CD1c-positive myeloid dendritic cell (primary cell): ENCODE measurements at regions not wholly inside any gene's neighbourhood (a gene's known extent, or its start where the extent isn't known, plus 50 kb on each side); places are given as distances from the start of the nearest gene placed in this dataset.
"Not testable (repeated sequence)": the region's sequence is repeated elsewhere in the genome, so short reads cannot be mapped to it uniquely, and the experiment has no call there.

Experiments
- DNase-seq: peaks from one replicate; pipeline ENCODE4 v3.0.0-alpha.2; 2016; ENCODE audit errors: extremely low spot score

DNA sequence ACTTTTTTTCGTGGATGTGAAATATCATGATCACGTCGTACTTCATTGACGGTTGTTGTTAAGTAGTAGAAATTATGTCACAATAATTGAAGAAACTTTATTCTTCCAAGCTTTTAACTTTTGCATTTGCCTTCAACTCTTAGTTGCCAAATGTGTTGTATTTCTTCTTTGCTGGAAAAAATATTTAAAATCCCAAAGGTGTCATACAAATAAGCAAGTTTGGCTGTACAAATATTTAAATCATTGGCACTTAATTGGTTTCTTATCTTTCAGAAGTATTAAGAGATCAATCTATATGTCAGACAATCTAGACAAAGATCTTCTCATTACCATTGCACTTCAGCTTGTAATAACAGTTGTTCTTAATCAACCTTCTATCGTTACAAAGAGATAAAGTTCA, 204.0 kb upstream of the HDAC4 start:
- DNase-seq, result no peak

DNA sequence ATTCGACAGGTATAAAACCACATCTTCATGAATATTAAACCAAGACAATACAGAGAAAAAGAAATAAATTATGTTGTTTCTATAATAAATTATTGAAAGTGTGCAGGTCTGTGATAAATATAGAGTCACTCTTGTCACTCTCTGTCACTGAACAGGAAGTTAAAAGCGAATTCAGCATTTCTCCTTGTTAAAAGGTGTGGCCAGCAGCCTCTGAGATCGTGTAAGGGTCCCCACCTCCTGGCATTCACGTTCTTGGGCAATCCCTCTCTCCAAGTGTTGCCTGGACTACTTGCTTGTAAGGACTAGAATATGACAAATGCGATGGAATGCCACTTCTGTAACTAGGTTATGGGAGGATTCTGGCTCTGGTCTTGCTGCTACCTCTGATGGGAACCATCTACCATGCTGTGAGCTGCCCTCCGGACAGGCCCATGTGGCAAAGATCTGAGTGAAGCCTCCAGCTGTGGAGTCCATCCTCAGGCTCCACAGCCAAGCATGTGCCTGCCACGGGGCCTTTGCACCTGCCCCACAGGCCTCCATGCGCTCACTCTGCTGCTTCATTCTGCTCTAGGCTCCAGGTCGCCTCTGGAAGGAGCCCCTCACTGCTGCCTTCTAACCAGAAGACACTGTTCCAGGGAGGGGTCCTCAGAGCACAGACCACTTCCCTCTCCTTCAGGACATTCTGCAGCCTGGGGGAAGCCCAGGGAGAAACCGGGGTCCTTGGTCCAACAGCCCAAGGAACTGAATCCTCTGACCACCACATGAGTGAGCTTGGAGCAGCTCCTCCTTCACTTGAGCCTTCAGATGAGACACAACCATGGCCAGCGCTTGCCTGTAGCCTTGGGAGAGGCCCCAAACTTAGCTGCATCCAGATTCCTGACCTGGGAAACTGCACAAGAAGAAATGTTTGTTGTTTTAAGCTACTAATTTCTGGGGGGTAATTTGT, 202.9 kb upstream of the HDAC4 start:
- no peak for DNase-seq

- DNase-seq, result peak; percentile 11
Measured at GRCh38 chr2:239602290-239603282, 201.8 kb upstream of the HDAC4 start.

DNA sequence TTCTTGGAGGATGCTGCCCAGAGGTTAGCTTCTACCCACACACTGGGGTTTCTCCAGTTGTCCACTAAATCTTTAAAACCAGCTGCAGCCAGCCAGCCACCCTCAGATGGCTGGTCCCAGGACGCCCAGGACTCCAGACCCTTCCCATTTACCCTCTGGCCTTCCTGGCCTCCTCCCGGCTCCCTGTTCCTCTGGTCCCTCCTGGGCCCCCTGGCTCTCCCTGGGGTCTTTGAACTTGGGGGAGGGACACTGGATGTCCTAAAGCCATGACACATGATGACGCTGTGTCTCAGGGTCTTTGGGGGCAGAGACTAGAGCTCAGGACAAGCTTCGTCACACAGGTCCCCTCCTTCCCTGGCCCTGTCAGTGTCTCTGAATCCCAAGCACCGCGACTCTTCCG, 201.1 kb upstream of the HDAC4 start:
- no peak for DNase-seq

DNA sequence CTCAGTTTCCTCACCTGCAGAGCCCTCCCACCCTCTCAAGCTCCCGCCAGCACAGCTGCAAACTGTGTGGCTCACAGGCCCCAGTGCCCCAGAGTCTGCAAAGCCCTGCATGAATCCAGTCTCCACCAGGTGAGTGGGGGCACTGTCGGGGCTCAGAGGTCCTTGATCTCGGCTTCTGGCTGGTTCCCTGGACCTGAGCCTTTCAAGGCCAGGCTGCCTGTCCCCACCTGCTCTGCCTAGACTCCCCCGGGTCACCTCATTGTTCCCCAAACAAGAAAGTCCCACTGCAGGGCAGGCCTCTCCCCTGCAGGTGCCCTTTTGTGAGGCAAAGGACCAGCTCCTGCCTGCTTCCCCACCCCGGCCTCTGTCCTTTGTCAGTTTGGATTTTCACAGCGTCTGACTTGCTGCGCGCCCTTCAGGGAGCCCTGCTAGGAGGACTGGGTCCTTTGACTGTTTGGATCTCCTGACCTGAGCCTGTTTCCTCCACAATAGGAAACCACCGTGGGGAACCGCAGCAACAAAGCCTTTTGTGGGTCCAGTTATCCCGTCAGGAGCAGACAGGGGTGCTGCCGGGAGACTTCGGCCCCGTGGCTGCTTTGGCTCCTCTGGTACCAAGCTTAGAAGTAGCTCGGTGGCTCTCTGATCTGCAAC, 200.5 kb upstream of the HDAC4 start:
- no peak for DNase-seq

DNA sequence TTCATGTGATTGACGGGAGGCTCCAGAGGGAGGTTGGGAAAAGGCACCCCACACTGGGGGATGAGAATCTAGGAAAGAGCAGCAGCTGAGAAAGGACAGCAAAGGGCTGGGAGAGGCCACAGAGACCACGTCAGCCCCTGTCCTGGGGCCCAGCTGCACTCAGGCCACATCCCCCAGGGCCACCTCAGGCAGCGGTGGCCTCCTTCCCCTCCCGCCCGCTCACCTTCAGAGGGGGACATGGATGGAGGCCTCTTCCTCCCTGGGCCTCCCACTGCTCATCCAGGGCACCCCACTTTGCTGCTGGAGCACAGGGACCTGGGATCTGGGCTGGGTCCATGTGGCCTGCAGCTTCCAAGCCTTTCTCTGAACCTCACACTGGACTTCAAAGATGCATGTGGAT, 199.8 kb upstream of the HDAC4 start:
- DNase-seq, result no peak

- DNase-seq, result no peak
Measured at GRCh38 chr2:239600001-239600593, 199.3 kb upstream of the HDAC4 start.

GRCh38 chr2:239599299-239599698, 198.5 kb upstream of the HDAC4 start:
- no peak for DNase-seq

DNA sequence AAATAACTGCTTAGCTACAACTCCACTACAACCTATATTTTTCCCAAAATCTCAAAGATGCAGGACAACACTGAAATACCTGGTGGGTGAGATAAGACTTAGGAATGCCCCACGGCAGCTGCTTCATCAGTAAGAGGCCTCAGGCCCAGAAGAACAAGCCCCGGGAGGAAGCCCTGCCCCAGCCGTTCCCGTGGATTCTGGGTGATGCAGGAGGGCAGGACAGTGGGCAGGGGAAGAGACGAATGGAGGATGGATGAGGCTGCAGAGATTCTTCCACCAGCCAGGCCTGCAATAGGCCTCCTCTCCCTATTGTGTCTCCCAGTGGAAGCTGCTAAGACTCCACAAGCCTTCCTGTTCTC, 197.9 kb upstream of the HDAC4 start:
- no peak for DNase-seq

DNA sequence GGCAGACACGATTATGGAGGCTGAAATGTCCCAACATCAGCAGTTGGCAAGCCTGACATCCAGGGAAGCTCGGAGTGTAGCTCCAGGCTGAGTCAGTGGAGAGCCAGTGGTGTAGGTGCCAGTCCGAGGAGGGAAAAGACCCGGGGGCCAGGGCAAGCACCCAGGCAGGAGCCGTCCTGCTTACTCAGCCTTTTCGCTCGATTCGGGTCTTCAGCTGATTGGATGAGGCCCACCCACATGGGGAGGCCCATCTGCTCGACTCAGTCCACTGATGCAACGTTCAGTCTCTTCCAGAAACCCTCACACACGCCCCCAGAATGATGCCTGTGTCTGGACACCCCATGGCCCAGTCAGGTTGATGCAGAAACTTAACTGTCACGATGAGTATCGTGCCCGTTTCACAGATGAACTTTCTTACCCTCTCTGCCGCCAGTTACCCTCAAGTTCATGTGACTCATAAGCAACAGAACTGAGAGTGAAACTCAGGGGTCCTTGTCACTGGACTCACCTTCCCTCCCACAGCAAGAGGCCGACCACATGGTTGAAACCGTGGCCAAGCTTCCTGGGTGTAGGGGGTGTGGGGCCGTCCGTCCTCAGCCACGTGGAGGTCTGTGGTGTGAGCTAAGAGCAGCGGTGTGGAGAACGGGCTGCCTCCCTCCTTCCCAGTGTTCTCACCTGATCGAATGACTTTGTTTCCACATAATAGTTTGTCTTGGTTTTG, 197.4 kb upstream of the HDAC4 start:
- no peak for DNase-seq

DNA sequence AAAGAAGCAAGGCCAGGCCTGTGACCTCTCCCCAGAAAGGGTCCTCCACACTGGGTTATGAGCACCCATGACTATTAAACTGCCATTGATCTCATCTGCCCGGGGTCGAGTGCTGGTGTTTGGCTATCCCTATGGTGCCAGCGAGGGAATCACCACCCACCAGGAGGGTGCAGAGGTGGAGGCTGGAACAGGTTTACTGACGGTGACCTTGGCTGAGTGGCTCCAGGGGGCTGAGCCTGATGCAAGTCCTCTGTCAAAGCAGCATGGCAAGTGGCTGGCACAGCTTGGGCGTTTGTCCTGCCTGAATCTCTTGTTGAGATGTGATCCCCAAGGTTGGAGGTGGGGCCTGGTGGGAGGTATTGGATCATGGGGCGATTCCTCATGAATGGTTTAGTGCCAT, 196.4 kb upstream of the HDAC4 start:
- no peak for DNase-seq

GRCh38 chr2:239596792-239597191, 196.0 kb upstream of the HDAC4 start:
- DNase-seq, result no peak

DNA sequence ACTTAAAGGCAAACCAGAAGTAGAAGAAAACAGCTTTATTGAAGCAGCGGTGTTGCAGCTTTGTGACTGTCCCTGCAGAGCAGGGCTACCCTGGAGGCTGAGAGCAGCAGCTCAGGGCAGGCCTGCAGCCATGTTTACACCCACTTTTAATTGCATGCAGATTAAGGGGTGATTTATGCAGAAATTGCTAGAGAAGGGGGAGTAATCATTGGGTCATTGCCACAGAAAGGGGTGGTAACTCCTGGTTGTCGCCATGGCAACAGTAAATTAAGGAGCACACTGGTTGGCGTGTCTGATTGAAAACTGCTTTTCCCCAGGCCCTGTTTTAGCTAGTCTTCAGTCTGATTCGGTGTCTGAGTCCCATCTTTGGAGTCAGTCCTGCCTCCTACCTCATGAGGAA, 195.4 kb upstream of the HDAC4 start:
- DNase-seq, result peak; percentile 3

GRCh38 chr2:239595726-239596125, 194.9 kb upstream of the HDAC4 start:
- DNase-seq, result no peak

DNA sequence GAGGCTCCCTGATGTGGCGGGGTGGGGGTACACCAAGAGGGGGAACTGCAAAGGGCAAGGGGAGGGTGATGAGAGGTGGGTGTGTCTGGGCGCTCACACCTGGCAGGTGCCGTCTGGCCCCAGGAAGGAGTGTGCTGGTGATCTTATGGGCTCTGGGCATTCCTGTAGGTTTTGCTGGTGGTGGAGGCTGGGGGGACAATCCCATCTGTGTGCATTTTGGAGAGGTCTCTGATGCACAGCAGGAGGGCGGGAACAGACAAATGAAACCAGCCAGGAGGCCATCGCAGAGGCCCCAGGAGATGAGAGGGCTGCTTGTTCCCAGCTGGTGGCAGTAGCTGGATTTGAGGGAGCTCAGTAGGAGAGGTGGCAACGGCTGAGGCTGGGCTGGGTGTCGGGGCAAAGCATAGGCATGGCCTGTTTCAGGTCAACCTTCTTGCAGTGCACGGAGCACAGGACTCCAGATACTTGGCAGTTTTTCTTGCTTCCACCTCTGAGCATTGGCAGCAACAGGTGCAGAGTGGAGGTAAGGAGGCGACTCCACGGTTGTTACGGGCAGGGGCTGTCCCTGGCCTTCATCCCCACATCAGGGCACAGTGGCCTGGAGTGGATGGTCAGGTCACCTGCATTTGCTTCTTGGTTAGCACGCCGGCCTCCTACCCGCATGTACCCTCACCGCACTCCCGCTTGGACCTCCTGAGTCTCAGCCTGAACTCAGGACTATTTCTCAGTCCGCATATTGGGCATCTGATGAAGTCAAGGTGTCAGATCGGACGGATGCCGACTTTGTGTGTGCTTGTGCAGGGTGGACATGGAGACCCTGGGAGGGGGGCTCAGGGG, 194.2 kb upstream of the HDAC4 start:
- no peak for DNase-seq

- DNase-seq, result no peak
Measured at GRCh38 chr2:239594019-239594771, 193.4 kb upstream of the HDAC4 start.

DNA sequence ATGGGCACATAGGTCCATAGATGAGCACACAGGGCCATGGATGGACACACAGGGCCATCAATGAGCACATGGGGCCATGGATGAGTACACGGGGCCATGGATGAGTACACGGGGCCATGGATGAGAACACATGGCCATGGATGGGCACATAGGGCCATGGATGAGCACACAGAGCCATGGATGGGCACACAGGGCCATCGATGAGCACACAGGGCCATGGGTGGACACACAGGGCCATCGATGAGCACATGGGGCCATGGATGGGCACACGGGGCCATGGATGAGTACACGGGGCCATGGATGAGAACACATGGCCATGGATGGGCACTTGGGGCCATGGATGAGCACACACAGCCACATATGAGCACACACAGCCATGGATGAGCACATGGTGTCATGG, 192.6 kb upstream of the HDAC4 start:
- no peak for DNase-seq

GRCh38 chr2:239592629-239593290, 191.9 kb upstream of the HDAC4 start:
- DNase-seq, result not testable (repeated sequence)
